ENCODE measurements at regions not wholly inside any gene's neighbourhood (a gene's known extent, or its start where the extent isn't known, plus 50 kb on each side); places are given as distances from the start of the nearest gene placed in this dataset.

DNA sequence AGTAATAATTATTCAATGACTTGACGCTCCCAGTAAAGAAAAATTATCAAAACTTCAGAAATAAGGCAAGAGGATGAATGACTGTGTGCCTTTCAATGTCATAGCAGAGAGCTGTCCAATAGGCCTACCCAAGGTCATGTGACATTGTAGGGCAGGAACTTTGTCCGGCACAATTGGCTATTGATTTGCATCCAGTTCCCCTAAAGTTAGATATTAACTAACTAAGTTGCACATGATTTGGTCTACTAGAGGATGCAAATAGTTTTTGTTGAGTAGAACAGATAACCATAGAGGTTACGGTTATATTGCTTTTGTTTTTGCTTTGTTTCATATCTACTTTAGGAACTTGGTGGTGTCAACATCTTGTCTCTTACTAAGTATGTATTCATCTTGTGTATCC is 127.9 kb upstream of the PFN2 start:
- no peak for DNase-seq
- Mint-ChIP-seq H3K36me3 (ENCODE audit: insufficient read depth, unreplicated experiment) (no peaks in the 10 kb centered on the region), H3K27me3 (ENCODE audit: insufficient read depth, unreplicated experiment) (no peaks in the 10 kb centered on the region), H3K27ac (ENCODE audit: unreplicated experiment) (no peak overlapping the region), H3K9me3 (ENCODE audit: unreplicated experiment) (no peaks in the 10 kb centered on the region), H3K4me3 (ENCODE audit: unreplicated experiment) (no peak overlapping the region), H3K4me1 (ENCODE audit: low read depth, unreplicated experiment) (no peaks in the 10 kb centered on the region)
- H3K36me3 ChIP-seq (ENCODE audit: control insufficient read depth, insufficient read depth, low read length): no peaks in the 10 kb centered on the region
- peaks cover 6% of the 10 kb centered on the region; the same call in 1 of the 2 replicates for H3K9me3 ChIP-seq
- CTCF ChIA-PET: no interaction called here
- BruUV-seq (replicated peaks): no TSS peak
- H3K4me1 ChIP-seq: no peaks in the 10 kb centered on the region
- TF ChIP-seq, protein P1, sequence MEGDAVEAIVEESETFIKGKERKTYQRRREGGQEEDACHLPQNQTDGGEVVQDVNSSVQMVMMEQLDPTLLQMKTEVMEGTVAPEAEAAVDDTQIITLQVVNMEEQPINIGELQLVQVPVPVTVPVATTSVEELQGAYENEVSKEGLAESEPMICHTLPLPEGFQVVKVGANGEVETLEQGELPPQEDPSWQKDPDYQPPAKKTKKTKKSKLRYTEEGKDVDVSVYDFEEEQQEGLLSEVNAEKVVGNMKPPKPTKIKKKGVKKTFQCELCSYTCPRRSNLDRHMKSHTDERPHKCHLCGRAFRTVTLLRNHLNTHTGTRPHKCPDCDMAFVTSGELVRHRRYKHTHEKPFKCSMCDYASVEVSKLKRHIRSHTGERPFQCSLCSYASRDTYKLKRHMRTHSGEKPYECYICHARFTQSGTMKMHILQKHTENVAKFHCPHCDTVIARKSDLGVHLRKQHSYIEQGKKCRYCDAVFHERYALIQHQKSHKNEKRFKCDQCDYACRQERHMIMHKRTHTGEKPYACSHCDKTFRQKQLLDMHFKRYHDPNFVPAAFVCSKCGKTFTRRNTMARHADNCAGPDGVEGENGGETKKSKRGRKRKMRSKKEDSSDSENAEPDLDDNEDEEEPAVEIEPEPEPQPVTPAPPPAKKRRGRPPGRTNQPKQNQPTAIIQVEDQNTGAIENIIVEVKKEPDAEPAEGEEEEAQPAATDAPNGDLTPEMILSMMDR (IDR thresholded peaks at IDR 0.05; ENCODE audit: insufficient read depth in 1 of 2, low read depth in 1 of 2, low read length in 1 of 2, severe bottlenecking in 1 of 2, unreplicated experiment in 1 of 2): no peak
- intact Hi-C loops (cut with micrococcal nuclease; ENCODE audit: unreplicated experiment): no loop called here
- H3K4me3 ChIP-seq (ENCODE audit: low read depth, low read length): no peak overlapping the region
- no peaks in the 10 kb centered on the region for H3K27me3 ChIP-seq (replicated peaks; ENCODE audit: control insufficient read depth, insufficient read depth, low read length)
- POLR2A ChIA-PET: no interaction called here

DNA sequence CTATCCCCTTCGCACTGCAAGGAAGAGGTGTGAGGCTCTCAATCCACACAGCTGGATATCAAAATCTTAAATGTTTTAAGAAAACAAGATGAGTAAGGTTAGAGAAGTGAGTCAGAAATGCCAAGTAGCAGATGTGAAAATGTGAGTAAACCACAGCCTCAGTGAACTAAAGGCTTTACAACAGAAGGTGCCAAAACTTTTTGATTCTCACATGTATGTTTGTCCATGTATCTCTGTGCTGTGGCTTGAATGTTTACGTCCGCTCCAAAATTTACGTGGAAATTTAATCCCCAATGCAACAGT is 126.8 kb upstream of the PFN2 start:
- H3K4me1 Mint-ChIP-seq (ENCODE audit: low read depth, unreplicated experiment): no peaks in the 10 kb centered on the region
- H3K4me3 Mint-ChIP-seq (ENCODE audit: unreplicated experiment): no peak overlapping the region
- H3K27me3 Mint-ChIP-seq (ENCODE audit: insufficient read depth, unreplicated experiment): peaks cover 4% of the 10 kb centered on the region
- H3K4me1 ChIP-seq: no peaks in the 10 kb centered on the region
- no TSS peak for BruUV-seq (replicated peaks)
- intact Hi-C loops (cut with micrococcal nuclease; ENCODE audit: unreplicated experiment): no loop called here
- no peak overlapping the region for H3K27ac Mint-ChIP-seq (ENCODE audit: unreplicated experiment)
- H3K9me3 ChIP-seq: peaks cover 6% of the 10 kb centered on the region; the same call in 1 of the 2 replicates
- no peak overlapping the region for H3K4me3 ChIP-seq (ENCODE audit: low read depth, low read length)
- TF ChIP-seq, protein P1 (IDR thresholded peaks at IDR 0.05; ENCODE audit: insufficient read depth in 1 of 2, low read depth in 1 of 2, low read length in 1 of 2, severe bottlenecking in 1 of 2, unreplicated experiment in 1 of 2): no peak
- CTCF ChIA-PET: no interaction called here
- no peak for DNase-seq
- H3K36me3 ChIP-seq (ENCODE audit: control insufficient read depth, insufficient read depth, low read length): no peaks in the 10 kb centered on the region
- H3K36me3 Mint-ChIP-seq (ENCODE audit: insufficient read depth, unreplicated experiment): no peaks in the 10 kb centered on the region
- H3K27me3 ChIP-seq (replicated peaks; ENCODE audit: control insufficient read depth, insufficient read depth, low read length): no peaks in the 10 kb centered on the region
- POLR2A ChIA-PET: no interaction called here
- H3K9me3 Mint-ChIP-seq (ENCODE audit: unreplicated experiment): no peaks in the 10 kb centered on the region

DNA sequence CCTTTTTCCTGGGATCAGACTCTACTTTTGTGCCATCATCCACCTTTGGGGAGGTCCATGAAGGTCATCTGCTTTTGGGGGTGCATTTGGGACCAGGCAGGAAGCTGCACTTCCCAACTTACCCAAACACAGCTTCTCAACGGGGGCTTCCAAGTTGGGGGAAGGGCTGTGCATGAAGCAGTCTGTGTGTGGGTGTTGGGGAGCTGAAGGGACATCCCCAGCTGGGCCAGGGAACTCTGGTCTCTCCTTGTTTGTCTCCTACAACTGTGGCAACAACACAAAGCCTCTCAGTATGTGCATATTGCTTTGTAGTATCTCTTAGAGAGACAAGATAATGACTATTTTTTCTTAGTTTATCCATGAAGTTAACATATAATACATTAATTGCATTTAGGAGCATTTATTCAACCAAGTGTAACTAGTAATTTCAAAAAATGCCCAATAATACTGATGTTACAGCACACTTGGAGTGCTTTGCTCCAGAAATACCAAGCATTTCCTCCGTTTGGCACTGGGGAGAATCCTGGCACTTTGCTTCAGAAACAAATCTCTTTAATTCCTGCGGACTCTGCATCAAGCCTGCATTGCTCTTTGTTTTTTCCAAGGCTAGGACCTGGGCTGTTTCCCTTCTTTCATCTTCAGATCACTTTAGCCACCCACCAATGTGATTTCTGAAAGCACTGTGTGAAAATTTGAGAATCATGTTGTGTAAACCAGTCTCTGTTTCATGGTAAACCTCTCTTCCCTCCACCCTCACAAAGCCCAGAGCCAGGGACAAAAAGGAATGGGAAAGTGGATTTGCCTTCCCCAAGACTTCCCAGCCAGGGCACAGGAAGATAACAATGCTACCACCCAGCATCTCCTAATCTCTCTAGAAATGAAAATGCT is 126.2 kb upstream of the PFN2 start:
- no TSS peak for BruUV-seq (replicated peaks)
- H3K9me3 ChIP-seq: peaks cover 6% of the 10 kb centered on the region; the same call in 1 of the 2 replicates
- ChIA-PET POLR2A (no interaction called here), CTCF (no interaction called here)
- no peak overlapping the region for H3K4me3 Mint-ChIP-seq (ENCODE audit: unreplicated experiment)
- no peak overlapping the region for H3K4me3 ChIP-seq (ENCODE audit: low read depth, low read length)
- no peaks in the 10 kb centered on the region for H3K4me1 Mint-ChIP-seq (ENCODE audit: low read depth, unreplicated experiment)
- DNase-seq: no peak
- no peaks in the 10 kb centered on the region for H3K4me1 ChIP-seq
- TF ChIP-seq, protein P1 (IDR thresholded peaks at IDR 0.05; ENCODE audit: insufficient read depth in 1 of 2, low read depth in 1 of 2, low read length in 1 of 2, severe bottlenecking in 1 of 2, unreplicated experiment in 1 of 2): no peak
- H3K36me3 Mint-ChIP-seq (ENCODE audit: insufficient read depth, unreplicated experiment): no peaks in the 10 kb centered on the region
- peaks cover 4% of the 10 kb centered on the region for H3K27me3 Mint-ChIP-seq (ENCODE audit: insufficient read depth, unreplicated experiment)
- no peaks in the 10 kb centered on the region for H3K27me3 ChIP-seq (replicated peaks; ENCODE audit: control insufficient read depth, insufficient read depth, low read length)
- no peaks in the 10 kb centered on the region for H3K36me3 ChIP-seq (ENCODE audit: control insufficient read depth, insufficient read depth, low read length)
- no peaks in the 10 kb centered on the region for H3K9me3 Mint-ChIP-seq (ENCODE audit: unreplicated experiment)
- no peak overlapping the region for H3K27ac Mint-ChIP-seq (ENCODE audit: unreplicated experiment)
- intact Hi-C loops (cut with micrococcal nuclease; ENCODE audit: unreplicated experiment): no loop called here
